Thoracic aorta (tissue), 2 donors: ENCODE measurements at regions not wholly inside any gene's neighbourhood (a gene's known extent, or its start where the extent isn't known, plus 50 kb on each side); places are given as distances from the start of the nearest gene placed in this dataset.

Experiments
- ATAC-seq: fragments of 150-250 bp; one replicate; pipeline ENCODE4 v1.8.0; 2017; ENCODE audit warnings: low read depth; ENCODE audit not compliant: insufficient number of reproducible peaks, low FRiP score
- DNase-seq: peaks from one replicate; pipeline ENCODE4 v3.0.0-alpha.2; 2020; ENCODE audit warnings: low spot score
- H3K27ac ChIP-seq, 2 donors: fragments of 200-600 bp; sonication (generic); 1 replicate in 1 of 2; 2 replicates in 1 of 2; pipeline ENCODE4 v1.5.1; 2016; ENCODE audit warnings: mild to moderate bottlenecking in 2 of 2, moderate library complexity in 2 of 2
- H3K27me3 ChIP-seq: fragments of 200-600 bp; sonication (generic); replicated peaks from 2 replicates; pipeline ENCODE4 v1.6.0; 2016; ENCODE audit warnings: mild to moderate bottlenecking; ENCODE audit not compliant: insufficient read depth
- H3K36me3 ChIP-seq: fragments of 200-600 bp; sonication (generic); one replicate; pipeline ENCODE4 v1.5.1; 2016
- H3K4me1 ChIP-seq, 2 donors: fragments of 200-600 bp; sonication (generic); 1 replicate in 1 of 2; 2 replicates in 1 of 2; pipeline versions ENCODE4 v1.5.1 to v1.6.0; 2016; ENCODE audit warnings: low read depth in 2 of 2, mild to moderate bottlenecking in 1 of 2; ENCODE audit not compliant: control insufficient read depth in 1 of 2
- H3K4me3 ChIP-seq: fragments of 200-600 bp; sonication (generic); 2 replicates; pipeline ENCODE4 v1.5.1; 2016; ENCODE audit warnings: mild to moderate bottlenecking
- H3K9me3 ChIP-seq: fragments of 200-600 bp; sonication (generic); 2 replicates; pipeline ENCODE4 v1.5.1; 2016
- CTCF ChIP-seq: fragments of 200-600 bp; sonication (generic); IDR thresholded peaks from one replicate; pipeline ENCODE4 v1.5.1; 2019; ENCODE audit warnings: antibody characterized with exemption

DNA sequence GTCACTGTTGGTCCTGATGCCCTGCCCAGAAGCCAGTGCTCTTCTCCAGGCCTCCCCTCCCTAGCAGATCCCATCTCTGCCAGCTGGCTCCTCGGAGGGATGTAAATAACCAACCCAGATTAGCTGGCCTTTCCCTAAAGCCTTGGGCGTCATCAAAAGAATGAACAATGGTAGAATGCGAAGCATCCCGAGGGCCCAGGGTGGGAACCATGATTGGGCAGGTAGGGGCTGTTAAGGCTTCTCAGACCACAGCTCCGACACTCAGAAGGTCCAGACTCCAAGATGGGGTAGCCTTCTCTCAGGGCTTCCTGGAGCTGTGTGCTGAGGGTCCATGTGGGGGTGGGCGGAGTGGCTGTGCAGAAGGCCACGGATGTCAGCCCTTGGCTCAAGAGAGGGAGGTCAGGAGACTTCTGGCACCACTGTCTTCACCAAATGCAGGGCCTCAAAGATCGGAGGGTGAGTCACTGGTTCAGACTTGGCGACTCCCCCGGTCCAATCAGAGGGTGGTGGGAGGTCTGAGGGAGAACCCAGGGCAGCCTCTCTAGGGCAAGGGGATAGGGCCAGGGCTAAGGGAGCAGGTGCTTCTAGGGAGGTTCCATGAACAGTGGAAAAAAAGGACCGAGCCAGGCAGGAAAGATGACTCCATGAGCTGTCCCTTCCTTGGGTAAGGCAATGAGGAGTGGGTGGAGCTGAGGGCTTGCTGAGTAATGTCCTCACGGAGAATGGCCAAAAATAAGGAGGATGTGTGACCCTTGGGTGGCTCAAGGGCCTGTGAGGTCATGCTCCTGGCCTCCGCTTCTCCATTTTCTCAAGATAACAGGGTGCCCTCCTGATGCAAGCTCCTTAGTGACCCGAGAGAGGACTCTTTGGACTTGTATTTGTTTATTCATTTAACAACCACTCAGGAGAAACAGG is 58.4 kb upstream of the EPS8L3 start:
- peaks cover 50 to 74% of the 10 kb centered on the region in 2 donors for H3K4me1 ChIP-seq
- H3K27ac ChIP-seq, result peak overlapping the region; percentile 67 to 85
- no peak for DNase-seq

DNA sequence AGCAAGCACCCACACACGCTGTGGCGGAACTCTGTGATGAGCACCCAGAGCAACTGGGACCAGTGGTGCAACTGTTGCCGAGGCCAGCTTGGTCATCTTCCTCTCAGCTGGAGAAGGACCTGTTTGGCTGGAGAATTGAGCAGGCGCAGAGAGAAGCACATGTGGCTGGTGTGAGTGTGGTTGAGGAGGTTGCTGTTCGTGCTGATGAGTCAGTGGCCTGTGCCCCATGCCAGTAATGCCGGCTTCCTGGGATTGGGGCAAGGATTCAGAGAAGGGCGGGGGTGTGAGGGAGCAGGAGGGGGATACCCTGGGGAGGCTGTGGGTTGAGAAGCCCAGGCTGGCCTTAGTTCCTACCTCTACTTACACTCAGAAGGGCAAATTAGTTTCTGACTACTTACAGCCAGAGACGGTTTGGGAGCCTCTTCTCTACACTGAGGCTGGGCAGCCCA is 57.5 kb upstream of the EPS8L3 start:
- H3K27ac ChIP-seq, result peak overlapping the region; percentile 67 to 85
- TF ChIP-seq CTCF, result no peak
- no peaks in the 10 kb centered on the region for H3K27me3 ChIP-seq
- no peaks in the 10 kb centered on the region for H3K9me3 ChIP-seq
- ATAC-seq (peak; percentile 59), DNase-seq (peak; percentile 86)
- no peaks in the 10 kb centered on the region for H3K36me3 ChIP-seq
- H3K4me1 ChIP-seq, result peaks cover 48 to 73% of the 10 kb centered on the region in 2 donors
- no peak overlapping the region for H3K4me3 ChIP-seq

More for the DNA sequence above, 58.4 kb upstream of the EPS8L3 start:
- peak; percentile 38 for ATAC-seq
- H3K4me3 ChIP-seq, result no peak overlapping the region
- H3K36me3 ChIP-seq, result no peaks in the 10 kb centered on the region
- H3K27me3 ChIP-seq, result no peaks in the 10 kb centered on the region
- H3K9me3 ChIP-seq, result no peaks in the 10 kb centered on the region
- TF ChIP-seq CTCF, result no peak

GRCh38 chr1:109819906-109820305 is 56.2 kb upstream of the EPS8L3 start:
- no peak for ATAC-seq
- H3K27me3 ChIP-seq, result no peaks in the 10 kb centered on the region
- TF ChIP-seq CTCF, result no peak
- no peak for DNase-seq
- H3K4me1 ChIP-seq, result peaks cover 40 to 71% of the 10 kb centered on the region in 2 donors
- H3K9me3 ChIP-seq, result no peaks in the 10 kb centered on the region
- no peaks in the 10 kb centered on the region for H3K36me3 ChIP-seq
- H3K4me3 ChIP-seq, result no peak overlapping the region
- no peak overlapping the region for H3K27ac ChIP-seq

GRCh38 chr1:109818988-109819764 is 55.5 kb upstream of the EPS8L3 start:
- no peak for ATAC-seq
- Histone ChIP-seq H3K27ac (no peak overlapping the region), H3K27me3 (no peaks in the 10 kb centered on the region), H3K9me3 (no peaks in the 10 kb centered on the region), H3K36me3 (no peaks in the 10 kb centered on the region), H3K4me3 (no peak overlapping the region), H3K4me1 (peaks cover 32 to 63% of the 10 kb centered on the region in 2 donors)
- TF ChIP-seq CTCF, result no peak
- no peak for DNase-seq
